NCI-H345 (cell line): ENCODE measurements at regions not wholly inside any gene's neighbourhood (a gene's known extent, or its start where the extent isn't known, plus 50 kb on each side); places are given as distances from the start of the nearest gene placed in this dataset.
"Not testable (repeated sequence)": the region's sequence is repeated elsewhere in the genome, so short reads cannot be mapped to it uniquely, and the experiment has no call there.

ENCODE experiments used
- DNase-seq: peaks from one replicate; lab custom pipeline; 2025; lab: John Stamatoyannopoulos, UW

- no peak for DNase-seq
These were observed 490.7 kb downstream of the DIPK2A start for GRCh38 chr3:144462337-144462736.

- no peak for DNase-seq
These were observed 492.3 kb downstream of the DIPK2A start for GRCh38 chr3:144463911-144464310.

- no peak for DNase-seq
These were observed 494.5 kb downstream of the DIPK2A start for GRCh38 chr3:144466114-144466513.

GRCh38 chr3:144466540-144466939 is 494.9 kb downstream of the DIPK2A start:
- no peak for DNase-seq

- no peak for DNase-seq
These were observed 499.0 kb downstream of the DIPK2A start for GRCh38 chr3:144470666-144471065.

- DNase-seq: no peak
These were observed 506.0 kb downstream of the DIPK2A start for GRCh38 chr3:144477593-144477992.

- no peak for DNase-seq
These were observed 508.8 kb downstream of the DIPK2A start for GRCh38 chr3:144480416-144480919.

GRCh38 chr3:144482876-144483275 is 511.3 kb downstream of the DIPK2A start:
- no peak for DNase-seq

GRCh38 chr3:144487011-144487410 is 515.4 kb downstream of the DIPK2A start:
- DNase-seq: no peak

GRCh38 chr3:144488927-144489326 is 517.3 kb downstream of the DIPK2A start:
- no peak for DNase-seq

GRCh38 chr3:144491333-144491732 is 519.7 kb downstream of the DIPK2A start:
- DNase-seq: no peak

GRCh38 chr3:144494651-144495050 is 523.0 kb downstream of the DIPK2A start:
- not testable (repeated sequence) for DNase-seq

- DNase-seq: no peak
These were observed 524.7 kb downstream of the DIPK2A start for GRCh38 chr3:144496141-144496835.

GRCh38 chr3:144497452-144497851 is 525.8 kb downstream of the DIPK2A start:
- no peak for DNase-seq

GRCh38 chr3:144499001-144499930 is 527.6 kb downstream of the DIPK2A start:
- no peak for DNase-seq

GRCh38 chr3:144501467-144501866 is 529.8 kb downstream of the DIPK2A start:
- no peak for DNase-seq

- no peak for DNase-seq
These were observed 530.8 kb downstream of the DIPK2A start for GRCh38 chr3:144502402-144502801.

- not testable (repeated sequence) for DNase-seq
These were observed 534.8 kb downstream of the DIPK2A start for GRCh38 chr3:144506375-144506774.

- DNase-seq: no peak
These were observed 539.7 kb downstream of the DIPK2A start for GRCh38 chr3:144511346-144511745.

- DNase-seq: no peak
These were observed 544.4 kb downstream of the DIPK2A start for GRCh38 chr3:144516026-144516425.

- DNase-seq: no peak
These were observed 545.0 kb downstream of the DIPK2A start for GRCh38 chr3:144516589-144516988.

GRCh38 chr3:144521131-144521530 is 549.5 kb downstream of the DIPK2A start:
- no peak for DNase-seq

- no peak for DNase-seq
These were observed 550.8 kb downstream of the DIPK2A start for GRCh38 chr3:144522456-144522855.
